Liver (tissue), 7 donors: ENCODE measurements at regions not wholly inside any gene's neighbourhood (a gene's known extent, or its start where the extent isn't known, plus 50 kb on each side); places are given as distances from the start of the nearest gene placed in this dataset.

ENCODE experiments used
- DNase-seq: peaks from one replicate; pipeline ENCODE4 v3.0.0-alpha.2; 2017; ENCODE audit warnings: low spot score
- H3K27ac ChIP-seq, 2 donors: one replicate each; pipeline ENCODE4 v1.7.0; 2013; ENCODE audit warnings: inconsistent platforms in 2 of 2, low read length in 2 of 2, control low read depth in 1 of 2, low read depth in 1 of 2, mild to moderate bottlenecking in 1 of 2
- H3K27me3 ChIP-seq, 4 donors: one replicate each; pipeline versions ENCODE4 v1.6.1 to v1.7.0; 2013; ENCODE audit warnings: low read length in 3 of 4, inconsistent platforms in 1 of 4, mild to moderate bottlenecking in 1 of 4, moderate library complexity in 1 of 4; ENCODE audit not compliant: control insufficient read depth in 4 of 4, insufficient read depth in 4 of 4
- H3K36me3 ChIP-seq, 4 donors: one replicate each; pipeline versions ENCODE4 v1.6.1 to v1.7.0; 2013; ENCODE audit warnings: low read length in 3 of 4, mild to moderate bottlenecking in 3 of 4, low read depth in 1 of 4, moderate library complexity in 1 of 4; ENCODE audit not compliant: control insufficient read depth in 4 of 4, insufficient read depth in 3 of 4
- H3K4me1 ChIP-seq, 4 donors: one replicate each; pipeline versions ENCODE4 v1.6.1 to v1.7.0; 2013; ENCODE audit warnings: low read length in 3 of 4, mild to moderate bottlenecking in 3 of 4, moderate library complexity in 1 of 4; ENCODE audit not compliant: control insufficient read depth in 4 of 4, insufficient read depth in 4 of 4
- H3K4me3 ChIP-seq, 3 donors: one replicate each; pipeline versions ENCODE4 v1.6.1 to v1.7.0; 2013; ENCODE audit warnings: low read length in 3 of 3, control low read depth in 1 of 3, low read depth in 1 of 3, mild to moderate bottlenecking in 1 of 3
- H3K9ac ChIP-seq, 2 donors: one replicate each; pipeline ENCODE4 v1.7.0; 2013; ENCODE audit warnings: low read length in 2 of 2, mild to moderate bottlenecking in 2 of 2, moderate library complexity in 2 of 2, control low read depth in 1 of 2, low read depth in 1 of 2
- H3K9me3 ChIP-seq, 4 donors: one replicate each; pipeline versions ENCODE4 v1.6.1 to v1.7.0; 2013; ENCODE audit warnings: low read length in 3 of 4; ENCODE audit not compliant: control insufficient read depth in 4 of 4
- EGR1 ChIP-seq, 2 donors: IDR thresholded peaks; 2 replicates each; pipeline ENCODE4 v1.6.1; 2016 to 2018; ENCODE audit warnings: antibody characterized with exemption in 2 of 2, low read depth in 2 of 2
- FOXA1 ChIP-seq: IDR thresholded peaks from 2 replicates; pipeline ENCODE4 v1.6.1; 2016; ENCODE audit warnings: antibody characterized with exemption
- FOXA2 ChIP-seq: IDR thresholded peaks from 2 replicates; pipeline ENCODE4 v1.6.1; 2016; ENCODE audit warnings: antibody characterized with exemption
- GABPA ChIP-seq, 2 donors: IDR thresholded peaks in 1 of 2; conservative IDR thresholded peaks in 1 of 2; 2 replicates each; pipeline ENCODE4 v1.6.1; 2016; ENCODE audit warnings: antibody characterized with exemption in 2 of 2, mild to moderate bottlenecking in 1 of 2, moderate library complexity in 1 of 2
- HNF4G ChIP-seq: IDR thresholded peaks from 2 replicates; pipeline ENCODE4 v1.6.1; 2016; ENCODE audit warnings: antibody characterized with exemption
- NR2F2 ChIP-seq: IDR thresholded peaks from 2 replicates; pipeline ENCODE4 v1.6.1; 2016; ENCODE audit warnings: antibody characterized with exemption
- RAD21 ChIP-seq, 2 donors: IDR thresholded peaks; 2 replicates each; pipeline ENCODE4 v1.6.1; 2016; ENCODE audit warnings: antibody characterized with exemption in 2 of 2, mild to moderate bottlenecking in 2 of 2
- SP1 ChIP-seq: IDR thresholded peaks from 2 replicates; pipeline ENCODE4 v1.6.1; 2018; ENCODE audit warnings: antibody characterized with exemption, mild to moderate bottlenecking
- YY1 ChIP-seq: IDR thresholded peaks from 2 replicates; pipeline ENCODE4 v1.6.1; 2016; ENCODE audit warnings: antibody characterized with exemption, mild to moderate bottlenecking
- ZBTB33 ChIP-seq: IDR thresholded peaks from 2 replicates; pipeline ENCODE4 v1.6.1; 2016; ENCODE audit warnings: antibody characterized with exemption
- WGBS: extraction: QIAGEN DNeasy Blood & Tissue Kit; methylation state at CpG from one replicate; pipeline ENCODE4 v1.1.7; 2013; 5-methylcytosine and 5-hydroxymethylcytosine counted together
- TF ChIP-seq, protein P1 (sequence below): IDR thresholded peaks from 2 replicates; pipeline ENCODE4 v1.6.1; 2016; ENCODE audit warnings: antibody characterized with exemption
- TF ChIP-seq, protein P2 (sequence below): IDR thresholded peaks from 2 replicates; pipeline ENCODE4 v1.6.1; 2016; ENCODE audit warnings: antibody characterized with exemption
- donor health status: healthy.
- donor health status: healthy.
- donor health status: healthy.
- donor health status: healthy.

DNA sequence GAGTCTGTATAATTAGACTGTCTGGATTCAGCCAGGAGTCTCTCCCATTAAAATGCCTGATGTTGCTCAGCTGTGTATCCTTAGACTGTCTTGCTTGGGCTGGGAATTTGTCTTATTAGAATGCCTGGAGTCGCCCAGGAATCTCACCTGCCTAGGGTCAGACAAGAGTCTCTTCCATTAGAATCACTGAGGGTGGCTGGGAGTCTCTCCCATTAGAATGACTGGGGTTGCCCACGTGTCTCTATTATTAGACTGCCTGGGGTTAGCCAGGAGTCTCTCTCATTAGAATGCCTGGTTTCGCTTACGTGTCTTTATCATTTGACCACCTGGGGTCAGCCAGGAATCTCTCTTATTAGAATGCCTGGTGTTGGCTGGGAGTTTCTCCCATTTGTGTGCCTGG, 1450.0 kb downstream of the UQCRFS1 start:
- Histone ChIP-seq H3K4me1 (no peaks in the 10 kb centered on the region), H3K9ac (no peak overlapping the region), H3K4me3 (no peak overlapping the region), H3K36me3 (no peaks in the 10 kb centered on the region), H3K27me3 (no peaks in the 10 kb centered on the region), H3K9me3 (no peaks in the 10 kb centered on the region), H3K27ac (no peak overlapping the region)
- 76% methylated on average over 4 of the region's 4 CpGs for WGBS
- no peak for TF ChIP-seq NR2F2
- no peak for TF ChIP-seq GABPA (IDR thresholded peaks at IDR 0.05 in 1 of 2, conservative IDR thresholded peaks at IDR 0.05 in 1 of 2)
- TF ChIP-seq ZBTB33: no peak
- no peak for TF ChIP-seq HNF4G
- TF ChIP-seq EGR1 (IDR thresholded peaks at IDR 0.05; ENCODE audit: low read depth in 2 of 2): no peak
- no peak for TF ChIP-seq FOXA2
- TF ChIP-seq SP1: no peak
- TF ChIP-seq FOXA1: no peak
- TF ChIP-seq, protein P1, sequence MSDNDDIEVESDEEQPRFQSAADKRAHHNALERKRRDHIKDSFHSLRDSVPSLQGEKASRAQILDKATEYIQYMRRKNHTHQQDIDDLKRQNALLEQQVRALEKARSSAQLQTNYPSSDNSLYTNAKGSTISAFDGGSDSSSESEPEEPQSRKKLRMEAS: no peak
- no peak for DNase-seq

DNA sequence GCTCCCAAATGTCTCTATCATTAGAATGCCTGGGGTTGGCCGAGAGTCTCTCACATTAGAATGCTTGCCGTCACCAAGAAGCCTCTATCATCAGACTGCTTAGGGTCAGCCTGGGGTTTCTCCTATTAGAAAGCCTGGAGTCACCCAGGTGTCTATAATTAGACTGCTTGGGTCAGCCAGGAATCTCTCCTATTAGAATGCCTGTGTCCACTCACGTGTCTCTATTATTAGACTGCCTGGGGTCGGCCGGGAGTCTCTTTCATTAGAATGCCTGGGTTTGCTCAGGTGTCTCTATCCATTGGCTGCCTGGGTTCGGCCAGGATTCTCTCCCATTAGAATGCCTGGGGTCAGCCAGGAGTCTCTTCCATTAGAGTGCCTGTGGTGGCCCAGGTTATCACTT, 1453.1 kb downstream of the UQCRFS1 start:
- Histone ChIP-seq H3K9ac (no peak overlapping the region), H3K4me3 (no peak overlapping the region), H3K36me3 (no peaks in the 10 kb centered on the region), H3K9me3 (no peaks in the 10 kb centered on the region), H3K4me1 (no peaks in the 10 kb centered on the region), H3K27ac (no peak overlapping the region), H3K27me3 (no peaks in the 10 kb centered on the region)
- TF ChIP-seq RAD21 (IDR thresholded peaks at IDR 0.05): no peak
- TF ChIP-seq ZBTB33: no peak
- TF ChIP-seq YY1: no peak
- WGBS: 87% methylated on average over 6 of the region's 6 CpGs
- no peak for DNase-seq

DNA sequence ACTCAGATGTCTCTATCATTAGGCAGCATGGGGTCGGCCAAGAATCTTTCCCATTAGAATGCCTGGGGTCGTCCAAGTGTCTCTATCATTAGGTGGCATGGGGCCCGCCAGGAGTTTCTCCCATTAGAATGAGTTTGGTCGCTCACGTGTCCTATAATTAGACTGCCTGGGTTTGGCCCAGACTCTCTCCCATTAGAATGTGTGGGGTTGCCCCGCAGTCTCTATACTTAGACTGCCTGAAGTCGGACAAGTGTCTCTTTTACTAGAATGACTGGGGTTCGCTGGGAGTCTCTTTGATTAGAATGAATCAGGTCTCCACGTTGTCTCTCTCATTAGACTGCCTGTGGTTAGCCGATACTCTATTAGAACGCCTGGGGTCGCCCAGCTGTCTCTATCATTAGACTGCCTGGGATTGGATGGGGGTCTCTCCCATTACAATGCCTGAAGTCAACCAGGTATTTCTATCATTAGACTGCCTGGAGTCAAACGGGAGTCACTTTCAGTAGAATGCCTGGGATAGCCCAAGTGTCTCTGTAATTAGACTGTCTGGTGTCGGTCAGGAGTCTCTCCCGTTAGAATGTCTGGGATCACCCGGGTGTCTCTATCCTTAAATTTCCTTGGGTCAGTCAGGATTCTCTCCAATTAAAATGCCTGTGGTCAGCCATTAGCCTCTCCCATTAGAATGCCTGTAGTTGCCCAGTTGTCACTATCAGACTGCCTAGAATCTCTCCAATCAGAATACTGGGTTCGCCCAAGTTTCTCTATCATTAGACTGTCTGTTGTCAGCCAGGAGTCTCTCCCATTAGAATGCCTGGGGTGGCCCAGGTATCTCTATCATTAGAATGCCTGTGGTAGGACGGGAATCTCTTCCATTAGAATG, 1454.1 kb downstream of the UQCRFS1 start:
- no peak for TF ChIP-seq ZBTB33
- TF ChIP-seq, protein P1: no peak
- TF ChIP-seq, protein P2, sequence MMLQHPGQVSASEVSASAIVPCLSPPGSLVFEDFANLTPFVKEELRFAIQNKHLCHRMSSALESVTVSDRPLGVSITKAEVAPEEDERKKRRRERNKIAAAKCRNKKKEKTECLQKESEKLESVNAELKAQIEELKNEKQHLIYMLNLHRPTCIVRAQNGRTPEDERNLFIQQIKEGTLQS: no peak
- H3K9me3 ChIP-seq: no peaks in the 10 kb centered on the region
- DNase-seq: no peak
- H3K27ac ChIP-seq: no peak overlapping the region
- 74% methylated on average over 18 of the region's 18 CpGs for WGBS
- H3K4me1 ChIP-seq: no peaks in the 10 kb centered on the region
- H3K27me3 ChIP-seq: no peaks in the 10 kb centered on the region
- H3K36me3 ChIP-seq: no peaks in the 10 kb centered on the region
- H3K4me3 ChIP-seq: no peak overlapping the region
- H3K9ac ChIP-seq: no peak overlapping the region
